GM06990 (cell line): ENCODE measurements at regions not wholly inside any gene's neighbourhood (a gene's known extent, or its start where the extent isn't known, plus 50 kb on each side); places are given as distances from the start of the nearest gene placed in this dataset.

ENCODE experiments used
- DNase-seq: peaks from one replicate; pipeline ENCODE4 v3.0.0-alpha.2; 2011; ENCODE audit not compliant: insufficient read length; ENCODE audit errors: extremely low read depth
- H3K27me3 ChIP-seq: replicated peaks from 2 replicates; pipeline ENCODE4 v1.6.0; 2011; ENCODE audit warnings: low read length; ENCODE audit not compliant: control insufficient read depth, insufficient read depth
- H3K36me3 ChIP-seq: 2 replicates; pipeline ENCODE4 v1.5.1; 2011; ENCODE audit warnings: low read length; ENCODE audit not compliant: control insufficient read depth, insufficient read depth
- H3K4me3 ChIP-seq: replicated peaks from 2 replicates; pipeline ENCODE4 v1.5.1; 2011; ENCODE audit warnings: low read depth, mild to moderate bottlenecking, control low read depth, low read length
- CTCF ChIP-seq: IDR thresholded peaks from 2 replicates; pipeline ENCODE4 v1.5.1; 2011; ENCODE audit warnings: low read length, control low read depth, mild to moderate bottlenecking, inconsistent platforms; ENCODE audit not compliant: insufficient read depth, poor library complexity, severe bottlenecking

- Histone ChIP-seq H3K36me3 (no peaks in the 10 kb centered on the region), H3K4me3 (no peak overlapping the region), H3K27me3 (no peaks in the 10 kb centered on the region)
- no peak for TF ChIP-seq CTCF
- no peak for DNase-seq
These were observed 176.5 kb downstream of the USP12 start for GRCh38 chr13:26995159-26995558.

- no peak for TF ChIP-seq CTCF
- Histone ChIP-seq H3K27me3 (no peaks in the 10 kb centered on the region), H3K4me3 (no peak overlapping the region), H3K36me3 (no peaks in the 10 kb centered on the region)
- no peak for DNase-seq
These were observed 177.8 kb downstream of the USP12 start for GRCh38 chr13:26993780-26994179.

GRCh38 chr13:26992951-26993719 is 178.5 kb downstream of the USP12 start:
- Histone ChIP-seq H3K27me3 (no peaks in the 10 kb centered on the region), H3K36me3 (no peaks in the 10 kb centered on the region), H3K4me3 (no peak overlapping the region)
- TF ChIP-seq CTCF: no peak
- DNase-seq: no peak

- Histone ChIP-seq H3K4me3 (no peak overlapping the region), H3K36me3 (no peaks in the 10 kb centered on the region), H3K27me3 (no peaks in the 10 kb centered on the region)
- TF ChIP-seq CTCF: no peak
- no peak for DNase-seq
These were observed 180.0 kb downstream of the USP12 start for GRCh38 chr13:26991508-26992181.

- H3K27me3 ChIP-seq: no peaks in the 10 kb centered on the region
- no peaks in the 10 kb centered on the region for H3K36me3 ChIP-seq
- DNase-seq: no peak
- H3K4me3 ChIP-seq: no peak overlapping the region
- TF ChIP-seq CTCF: no peak
These were observed 181.5 kb downstream of the USP12 start for GRCh38 chr13:26989957-26990713.
